Stimulated activated CD8-positive, alpha-beta memory T cell treated with anti-CD3 and anti-CD28 coated beads, Interleukin-12 subunit alpha, Interleukin-12 subunit beta, amount 100 ng/mL, for 1 hour (primary cell): ENCODE measurements at regions not wholly inside any gene's neighbourhood (a gene's known extent, or its start where the extent isn't known, plus 50 kb on each side); places are given as distances from the start of the nearest gene placed in this dataset.
"Not testable (repeated sequence)": the region's sequence is repeated elsewhere in the genome, so short reads cannot be mapped to it uniquely, and the experiment has no call there.

Experiments used
- DNase-seq: peaks from one replicate; pipeline ENCODE4 v3.0.0-alpha.2; 2020; ENCODE audit warnings: low read depth

DNA sequence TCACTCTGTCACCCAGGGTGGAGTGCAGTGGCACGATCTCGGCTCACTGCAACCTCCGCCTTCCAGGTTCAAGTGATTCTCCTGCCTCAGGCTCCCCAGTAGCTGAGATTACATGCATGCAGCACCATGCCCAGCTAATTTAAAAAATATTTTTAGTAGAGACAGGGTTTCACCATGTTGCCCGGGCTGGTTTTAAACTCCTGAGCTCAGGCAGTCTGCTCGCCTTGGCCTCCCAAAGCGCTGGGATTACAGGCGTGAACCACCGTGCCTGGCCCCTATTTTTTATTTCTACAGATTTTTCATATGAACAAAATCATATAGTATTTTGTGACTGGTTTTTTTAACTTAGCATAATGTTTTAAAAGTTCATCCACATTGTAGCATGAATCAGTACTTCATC is 310.6 kb downstream of the RPS24 start:
- DNase-seq: not testable (repeated sequence)

DNA sequence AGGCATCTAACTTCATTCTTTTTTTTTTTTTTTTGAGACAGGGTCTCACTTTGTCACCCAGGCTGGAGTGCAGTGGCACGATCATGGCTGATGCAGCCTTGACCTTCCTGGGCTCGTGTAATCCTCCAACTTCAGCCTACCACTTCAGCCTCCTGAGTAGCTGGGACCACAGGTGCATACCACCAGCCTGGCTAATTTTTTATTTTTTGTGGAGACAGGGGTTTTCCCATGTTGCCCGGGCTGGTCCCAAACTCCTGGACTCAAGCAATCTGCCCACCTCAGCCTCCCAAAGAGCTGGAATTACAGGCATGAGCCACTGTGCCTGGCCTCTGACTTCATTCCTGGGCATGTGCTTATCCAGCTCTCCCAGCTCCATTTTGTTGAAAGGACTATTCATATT is 311.9 kb downstream of the RPS24 start:
- DNase-seq: not testable (repeated sequence)

DNA sequence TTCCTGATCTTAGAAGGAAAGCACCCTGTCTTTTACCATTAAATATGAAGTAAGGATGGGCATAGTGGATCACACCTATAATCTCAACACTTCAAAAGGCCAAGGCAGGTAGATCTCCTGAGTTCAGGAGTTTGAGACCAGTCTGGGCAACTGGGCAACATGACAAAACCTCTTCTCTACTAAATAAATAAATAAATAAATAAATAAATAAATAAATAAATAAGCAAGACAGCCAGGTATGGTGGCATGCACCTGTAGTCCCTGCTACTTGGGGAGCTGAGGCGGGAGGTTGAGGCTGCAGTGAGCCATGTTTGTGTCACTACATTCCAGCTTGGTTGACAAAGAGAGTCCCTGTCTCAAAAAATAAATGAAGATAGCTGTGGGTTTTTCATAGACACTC is 313.1 kb downstream of the RPS24 start:
- DNase-seq: no peak

DNA sequence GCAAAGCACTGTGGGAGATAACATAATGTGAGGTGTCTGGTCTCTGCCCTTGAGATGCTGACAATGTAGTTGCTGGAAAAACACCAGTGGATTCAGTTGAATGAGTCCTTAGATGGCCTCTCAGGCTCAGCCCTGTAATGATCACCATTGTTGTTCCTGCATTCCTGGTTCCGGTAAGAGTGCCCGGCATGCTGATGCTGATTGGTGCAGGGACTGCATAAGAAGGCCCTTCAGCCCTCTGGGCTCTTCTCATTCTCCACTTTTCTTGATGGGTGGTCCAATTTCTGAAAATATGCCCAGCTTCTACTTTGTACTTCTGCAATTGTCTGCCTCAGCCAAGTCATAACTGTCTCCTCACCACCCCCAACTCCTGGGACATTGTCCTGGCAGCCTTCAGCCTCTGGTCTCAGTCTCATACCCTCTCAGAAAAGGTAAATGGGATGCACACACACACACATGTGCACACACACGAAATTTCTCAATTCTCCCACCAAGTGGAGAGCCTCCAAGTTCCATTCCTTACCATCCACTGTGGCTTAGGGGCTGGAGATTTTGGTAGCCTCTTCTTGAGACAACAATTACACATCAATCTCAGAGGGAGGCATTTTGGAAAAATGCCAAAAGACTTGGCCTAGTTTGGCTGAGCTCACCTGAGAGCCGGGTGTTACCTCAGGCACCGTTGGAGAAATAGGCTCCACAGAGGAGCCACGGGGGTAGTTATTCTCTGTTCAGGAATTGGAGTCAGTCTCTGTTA is 314.9 kb downstream of the RPS24 start:
- DNase-seq: no peak

DNA sequence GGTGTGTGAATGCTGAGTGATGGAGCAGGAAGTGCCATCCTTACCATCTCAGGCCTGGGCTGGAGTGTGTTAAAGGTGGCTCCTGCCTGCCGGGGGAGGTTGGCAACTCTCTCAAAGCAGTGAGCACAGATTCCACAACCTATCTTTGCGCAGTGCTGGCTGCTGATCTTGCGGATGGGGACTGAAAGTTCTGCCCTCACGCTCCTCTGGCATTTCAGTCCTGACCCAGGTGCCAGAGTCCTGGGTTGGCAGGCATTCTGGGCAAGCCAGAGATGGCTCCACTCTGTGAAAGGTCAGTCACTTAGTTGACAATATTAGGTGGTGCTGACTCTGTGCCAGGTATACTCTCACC is 315.5 kb downstream of the RPS24 start:
- no peak for DNase-seq

DNA sequence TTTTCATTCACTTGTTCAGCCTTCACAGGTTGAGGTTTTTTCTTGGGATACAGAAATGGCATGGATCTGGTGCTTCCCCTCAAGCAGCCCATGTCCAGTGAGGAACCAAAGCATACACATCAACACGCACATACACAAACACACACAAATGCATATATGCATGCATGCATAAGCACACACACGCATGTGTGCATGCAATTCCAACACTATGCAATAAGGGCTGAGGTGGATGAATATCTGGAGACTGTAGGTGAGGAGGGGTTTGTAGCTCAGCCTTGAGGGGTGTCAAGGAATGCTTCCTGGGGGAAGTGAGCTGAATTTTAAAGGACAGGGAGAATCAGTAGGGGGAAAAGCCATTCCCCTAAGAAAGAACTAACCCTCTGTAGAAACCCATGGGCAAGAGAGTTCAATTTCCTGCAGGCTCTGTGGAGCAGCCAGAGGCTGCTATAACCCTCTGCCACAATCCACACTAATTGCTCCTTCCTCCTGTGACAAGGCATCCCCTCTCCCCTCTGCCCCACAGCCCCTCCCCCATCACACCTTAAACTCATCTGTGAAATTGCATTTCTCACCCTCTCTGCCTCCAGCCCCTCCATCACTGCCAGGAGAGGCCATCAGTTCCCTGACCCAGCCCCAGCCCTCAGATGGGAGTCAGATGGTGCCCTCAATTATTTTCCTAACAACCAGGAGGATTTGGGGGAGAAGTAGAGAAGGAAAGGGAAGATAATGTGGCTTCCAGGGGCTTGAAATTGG is 316.4 kb downstream of the RPS24 start:
- no peak for DNase-seq

DNA sequence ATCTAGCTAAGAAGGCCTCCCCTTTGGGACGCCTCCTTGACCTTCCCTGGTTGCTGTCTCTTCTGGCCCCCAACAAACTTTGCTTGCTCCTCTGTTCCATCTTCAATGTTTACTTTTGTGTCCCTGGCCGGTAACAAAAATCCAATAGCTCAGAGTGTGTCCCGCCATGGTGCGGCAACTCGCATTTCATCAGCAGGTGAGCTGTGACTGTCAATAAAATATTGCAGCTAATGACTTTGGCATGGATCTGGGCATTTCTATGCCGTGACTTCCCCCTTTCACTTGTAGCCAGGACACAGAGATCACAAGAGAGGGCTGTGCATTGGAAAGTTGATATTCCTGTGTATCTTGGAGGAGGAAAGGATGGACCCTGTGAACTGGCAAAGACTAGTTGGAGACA is 317.6 kb downstream of the RPS24 start:
- no peak for DNase-seq

DNA sequence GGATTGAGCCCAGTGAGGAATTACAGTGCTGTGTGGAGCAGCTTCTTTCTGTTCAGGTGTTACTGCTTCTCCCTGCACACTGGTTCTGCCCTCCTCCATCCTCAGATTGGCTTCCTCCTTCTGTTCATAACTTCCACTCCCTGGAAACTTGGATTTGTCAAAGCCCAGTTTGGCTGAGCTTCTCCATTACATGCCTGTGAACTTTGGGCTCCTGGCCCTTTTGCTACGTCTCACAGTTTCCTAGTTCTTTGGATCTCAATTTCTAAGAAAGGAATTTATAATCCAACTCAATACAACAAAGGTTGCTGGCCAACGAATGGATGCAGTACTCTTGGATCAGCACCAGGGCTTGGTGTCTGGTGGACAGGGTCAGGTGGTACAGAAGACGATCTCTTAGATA is 318.1 kb downstream of the RPS24 start:
- DNase-seq: no peak

DNA sequence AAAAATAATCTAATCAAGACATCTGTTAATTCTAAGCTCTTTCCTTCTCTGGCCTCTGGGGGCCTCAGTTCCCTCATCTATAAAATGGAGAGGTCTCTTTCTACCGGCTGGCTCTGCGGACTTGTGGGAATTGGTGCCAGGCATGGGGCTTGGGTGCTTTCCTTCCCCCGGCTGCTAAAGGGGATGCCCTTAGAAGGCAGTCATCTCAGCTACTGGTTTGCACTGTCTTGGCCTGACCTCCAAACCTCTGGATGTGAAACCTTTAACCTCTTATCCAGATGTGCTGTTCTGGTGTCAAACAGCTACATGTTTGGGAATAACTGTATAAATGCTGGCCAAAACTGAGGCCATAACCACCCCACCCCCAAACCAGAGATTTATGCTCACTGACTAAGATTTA is 320.0 kb downstream of the RPS24 start:
- DNase-seq: no peak

DNA sequence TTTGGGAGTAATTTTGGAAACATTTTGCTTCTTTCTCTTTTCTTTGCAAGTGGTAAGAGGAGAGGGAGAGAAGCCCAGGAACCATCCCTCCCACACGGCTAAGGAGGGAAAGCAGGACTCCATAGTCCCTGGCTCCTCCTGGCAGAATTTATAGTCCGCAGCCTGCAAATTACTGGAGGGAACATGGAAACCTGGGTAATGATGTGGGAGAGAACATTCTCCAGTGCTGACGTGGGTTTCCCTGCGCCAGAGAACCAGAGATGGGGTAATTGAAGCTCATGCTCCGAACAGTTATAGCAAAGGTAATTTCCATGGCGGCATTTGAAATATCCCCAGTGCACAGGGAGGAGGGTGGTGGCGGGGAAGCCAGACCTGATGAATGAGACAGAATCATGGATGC is 320.4 kb downstream of the RPS24 start:
- DNase-seq: no peak

DNA sequence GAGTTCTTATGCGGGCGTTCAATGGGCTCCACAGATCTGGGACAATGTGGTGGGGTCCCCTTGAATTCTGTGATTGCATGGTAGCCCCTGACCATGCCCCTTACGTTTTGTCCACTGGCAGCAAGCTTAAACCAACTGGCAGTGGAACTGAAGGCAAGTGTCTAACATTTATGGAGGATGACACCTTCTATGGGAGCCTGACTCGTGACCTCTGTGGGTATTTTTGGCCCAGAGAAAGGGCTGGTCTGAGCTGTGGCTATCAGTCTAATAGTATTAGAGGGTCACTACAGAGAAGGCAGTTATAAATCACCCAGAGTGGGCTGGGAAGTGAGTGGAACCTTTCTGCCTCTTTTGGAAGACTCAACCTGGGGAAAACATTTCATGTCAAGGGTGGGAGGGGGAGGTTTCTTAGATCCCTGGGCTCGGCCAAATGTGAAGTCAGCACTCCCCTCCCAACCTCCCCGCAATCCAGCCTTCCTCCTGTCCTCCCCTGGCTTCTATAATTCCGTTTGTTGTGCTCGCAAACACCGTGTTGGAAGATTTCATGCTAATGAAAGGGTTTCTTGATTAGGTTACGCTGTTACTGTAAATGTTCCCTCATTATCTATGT is 322.7 kb downstream of the RPS24 start:
- no peak for DNase-seq

DNA sequence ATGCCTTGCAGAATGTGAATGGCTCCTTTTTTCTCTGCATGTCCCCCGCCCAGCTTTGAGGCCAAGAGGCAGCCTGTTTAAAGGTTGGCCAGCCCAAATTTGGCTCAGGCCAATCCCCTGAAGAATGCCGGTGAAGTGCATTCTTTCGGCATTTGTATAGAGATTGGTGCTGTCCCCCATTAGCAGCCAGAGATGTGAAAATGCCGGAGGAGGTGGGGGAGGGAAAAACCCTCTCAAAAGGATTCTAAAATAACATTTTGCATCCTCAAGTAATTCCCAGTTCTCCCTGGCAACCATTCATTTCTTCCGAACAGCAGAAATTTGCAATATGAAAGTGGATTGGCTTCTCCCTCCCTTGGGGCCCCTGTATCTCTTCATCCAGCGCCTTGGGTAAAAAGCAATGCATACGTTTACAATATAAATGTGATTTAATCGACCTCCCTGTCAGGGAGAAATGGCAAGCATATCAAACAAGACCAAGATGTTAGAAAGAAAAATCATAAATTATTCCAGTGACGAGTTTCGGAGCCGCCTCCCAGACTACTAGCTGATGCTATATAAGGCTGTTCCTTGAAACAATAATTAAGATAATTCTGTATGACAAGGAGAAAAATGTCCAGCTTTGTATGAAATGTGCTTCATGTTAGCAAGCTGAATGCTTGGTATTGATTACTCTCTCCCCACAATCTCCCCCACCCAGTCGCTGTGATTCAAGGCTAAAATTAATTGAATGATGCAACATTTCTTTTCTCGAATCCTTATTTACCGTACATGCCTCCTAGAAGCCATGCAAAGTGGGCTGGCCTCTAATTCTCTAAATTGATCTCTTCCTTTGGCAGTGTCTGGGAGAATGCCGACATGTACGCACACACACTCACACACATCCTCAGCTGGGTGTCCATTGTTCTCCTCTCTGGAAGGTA is 323.7 kb downstream of the RPS24 start:
- DNase-seq: no peak

DNA sequence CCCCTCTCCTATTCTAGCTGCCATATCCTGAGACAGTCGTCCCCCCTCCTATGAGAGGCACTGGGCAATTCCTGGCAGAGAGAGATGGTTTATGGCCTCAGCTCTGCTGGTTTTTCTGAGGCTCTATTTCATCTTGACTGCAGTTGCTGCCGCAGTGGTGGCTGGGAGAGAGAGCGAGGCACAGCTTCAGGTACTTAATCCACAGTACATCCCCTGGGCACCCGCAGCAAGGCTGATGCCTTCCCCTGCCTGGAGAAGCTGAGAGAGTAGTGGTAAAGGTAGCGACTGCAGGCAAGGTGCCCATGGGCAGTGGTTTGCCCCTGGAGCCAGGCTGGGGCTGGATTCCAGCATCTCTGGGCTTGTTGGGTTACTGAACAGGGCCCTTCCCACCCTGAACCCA is 324.7 kb downstream of the RPS24 start:
- DNase-seq: no peak

DNA sequence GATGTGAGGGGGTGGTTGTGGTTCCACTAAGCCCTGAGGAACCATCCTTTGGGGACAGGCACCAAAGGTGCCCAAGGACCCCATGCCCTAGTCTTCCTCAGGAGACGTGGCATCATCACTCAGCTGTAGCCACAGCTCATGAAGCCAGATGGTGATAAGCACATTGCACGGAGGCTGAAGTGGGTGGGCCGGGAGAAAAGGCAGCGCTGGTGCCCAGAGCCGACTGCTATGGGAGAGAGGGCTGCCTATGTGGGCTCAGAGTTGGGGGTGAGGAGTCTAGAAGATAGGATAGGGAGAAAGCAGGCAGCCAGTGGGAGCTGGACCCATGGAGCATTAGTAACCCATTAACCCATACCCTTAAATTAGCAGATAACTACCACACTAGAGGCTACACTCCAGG is 325.3 kb downstream of the RPS24 start:
- DNase-seq: no peak

DNA sequence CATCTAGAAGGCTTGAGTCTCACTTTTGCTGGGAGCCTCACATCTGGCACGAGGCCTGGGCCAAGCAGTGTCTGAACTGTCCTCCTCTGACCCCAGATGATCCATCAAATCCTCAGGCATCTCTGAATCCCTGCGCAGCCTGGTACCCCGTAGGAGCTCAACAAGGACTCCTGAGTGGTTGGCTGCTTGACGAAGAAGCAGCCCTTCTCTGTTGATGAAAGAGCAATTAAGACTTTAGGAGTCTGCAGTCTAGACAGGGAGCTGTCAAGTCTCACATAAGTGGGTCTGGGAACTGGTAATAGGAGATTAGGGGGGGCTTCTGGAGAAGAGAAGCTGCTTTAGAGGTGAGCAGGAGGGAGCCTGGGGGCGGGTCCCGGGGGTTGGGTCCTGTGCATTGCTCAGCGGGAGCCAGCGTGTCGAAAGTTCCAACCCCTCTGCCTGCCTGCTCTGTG is 326.0 kb downstream of the RPS24 start:
- no peak for DNase-seq

DNA sequence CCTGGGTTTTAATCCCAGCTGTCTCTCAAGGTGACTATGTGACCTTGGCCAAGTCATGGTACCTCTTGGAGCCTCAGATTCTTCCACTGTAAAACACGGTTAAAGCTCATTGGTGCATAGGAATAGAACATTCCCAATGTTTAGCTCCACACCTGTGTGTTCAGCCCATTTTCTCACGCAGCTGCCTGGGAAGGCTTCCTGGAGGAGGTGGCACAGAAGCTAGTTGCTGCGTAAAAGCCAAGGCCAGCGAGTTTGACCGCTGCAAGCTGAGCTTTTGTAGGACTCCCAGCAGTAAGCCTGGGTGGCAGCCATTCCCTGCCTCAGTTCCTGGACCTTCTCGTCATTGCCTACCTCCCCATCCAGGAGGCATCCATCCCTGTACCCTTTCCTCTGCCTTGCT is 326.6 kb downstream of the RPS24 start:
- DNase-seq: no peak

DNA sequence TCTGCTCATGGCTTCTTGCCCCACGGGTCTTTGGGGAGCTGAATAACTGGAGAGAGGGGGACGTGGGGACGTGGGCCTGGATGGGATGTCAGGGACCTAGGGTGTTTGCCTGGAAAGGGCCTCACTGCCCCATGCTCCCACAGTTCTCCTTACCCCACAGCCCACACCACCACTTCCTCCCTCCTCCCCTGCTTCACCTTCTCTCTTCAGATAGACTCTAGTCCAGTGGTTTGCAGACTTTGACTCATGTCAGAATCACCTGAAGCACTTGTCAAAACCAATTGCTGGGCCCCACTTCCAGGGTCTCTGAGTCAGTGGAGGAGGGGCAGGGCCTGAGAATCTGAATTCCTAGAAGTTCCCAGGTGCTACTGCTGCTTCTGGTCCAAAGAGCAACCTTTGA is 327.4 kb downstream of the RPS24 start:
- no peak for DNase-seq

DNA sequence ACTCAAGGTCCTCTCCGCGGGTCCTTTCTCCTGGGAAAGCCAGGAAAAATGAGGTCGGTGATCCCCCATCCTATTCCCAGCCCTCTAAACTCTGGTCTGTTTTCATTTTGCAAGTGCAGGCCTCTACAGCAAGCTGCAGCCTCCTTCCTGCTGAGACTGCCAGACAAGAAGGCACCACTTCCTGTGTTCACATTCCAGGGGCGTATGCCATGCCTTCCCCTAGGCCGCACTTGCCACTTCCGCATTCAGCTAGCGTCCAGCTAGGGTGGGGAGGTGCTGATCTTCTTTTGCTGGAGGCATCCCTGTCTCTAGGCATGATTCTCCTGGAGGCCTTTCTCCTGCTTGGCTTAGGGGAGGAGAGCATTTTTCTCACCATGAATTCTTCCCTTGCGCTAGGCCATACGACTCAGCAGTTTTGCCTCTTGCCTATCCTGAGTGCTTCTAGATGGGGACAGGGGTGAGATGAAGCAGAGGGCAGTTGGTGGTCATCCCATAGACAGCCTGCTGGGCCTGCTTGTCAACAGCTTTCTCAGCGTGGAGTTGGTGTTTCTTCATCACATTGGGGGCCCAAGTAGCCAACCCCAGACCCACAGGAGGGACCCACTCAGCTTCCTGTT is 328.9 kb downstream of the RPS24 start:
- DNase-seq: no peak

DNA sequence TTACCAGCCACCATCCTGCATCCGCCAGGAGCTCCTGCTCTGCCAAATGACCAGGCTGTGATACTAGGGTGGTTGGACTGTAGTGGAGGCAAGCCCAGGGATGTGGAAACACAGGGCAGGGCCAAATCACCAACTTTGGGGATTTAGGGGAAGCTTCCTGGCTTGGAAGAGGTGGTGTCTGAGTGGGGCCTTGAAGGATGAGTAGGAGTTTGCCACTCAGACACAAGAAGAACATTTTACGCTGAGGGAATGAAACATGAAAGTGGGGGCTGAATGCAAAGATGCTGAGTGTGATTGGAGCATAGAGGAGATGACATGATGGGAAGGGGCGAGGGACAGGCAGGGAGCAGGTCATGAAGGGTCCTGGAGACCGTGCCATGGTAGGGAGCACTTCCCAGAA is 329.5 kb downstream of the RPS24 start:
- DNase-seq: no peak

DNA sequence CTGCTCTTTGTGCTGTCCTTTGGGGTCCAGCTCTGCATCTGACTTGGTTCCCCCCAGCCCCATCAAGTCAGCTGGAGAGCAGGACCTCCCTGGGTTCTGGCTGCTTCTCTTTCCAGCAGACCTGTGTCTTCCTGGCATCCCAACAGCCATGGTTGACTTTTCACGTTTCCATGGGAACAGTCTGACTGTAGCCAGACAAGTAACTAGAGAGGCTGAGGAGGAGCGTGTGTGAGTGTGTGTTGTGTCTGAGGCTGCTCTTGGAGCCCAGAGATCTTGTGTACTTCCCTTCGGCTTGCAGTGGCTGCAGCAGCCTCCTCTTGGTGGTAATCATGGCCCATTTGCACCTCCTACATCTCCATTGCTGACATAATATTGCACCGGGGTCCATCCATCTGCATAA is 332.0 kb downstream of the RPS24 start:
- DNase-seq: no peak

DNA sequence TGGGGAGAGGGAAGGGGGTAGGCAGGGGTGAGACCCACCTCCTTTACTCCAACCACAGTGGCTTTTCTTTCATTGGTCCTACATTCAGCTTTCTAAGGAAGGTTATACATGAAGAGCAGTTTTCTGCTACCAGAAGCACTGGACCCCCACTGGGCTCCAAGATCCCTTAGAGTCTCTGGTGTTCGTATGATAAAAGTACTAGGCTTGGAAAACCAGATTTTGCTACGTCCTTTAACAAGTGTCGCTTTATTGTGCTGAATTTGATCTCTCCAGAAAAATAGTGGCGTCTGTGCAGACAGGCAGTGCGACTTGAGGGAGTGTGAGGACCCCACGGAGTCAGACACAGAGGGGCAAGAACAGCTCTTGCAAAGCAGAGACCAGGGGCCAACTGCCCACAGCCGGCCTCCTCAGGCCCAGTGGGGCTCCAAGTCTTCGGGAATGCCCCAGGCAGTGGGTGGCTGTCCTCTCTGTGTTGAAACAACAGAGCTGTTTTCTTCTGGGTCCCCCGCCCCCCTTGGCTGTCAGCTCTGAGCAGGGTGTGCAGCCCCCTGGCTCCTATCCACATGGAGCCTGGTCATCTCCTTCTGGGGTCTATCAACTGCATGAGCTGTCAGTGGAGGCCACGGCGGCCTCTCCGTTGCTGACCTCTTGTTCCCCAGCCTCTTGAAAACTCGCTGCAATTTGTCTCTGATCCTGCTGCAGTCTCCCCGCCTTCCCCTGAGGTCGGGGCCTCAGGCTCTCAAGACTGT is 333.2 kb downstream of the RPS24 start:
- no peak for DNase-seq
